Tongue (tissue), 1 donor: ENCODE measurements at regions not wholly inside any gene's neighbourhood (a gene's known extent, or its start where the extent isn't known, plus 50 kb on each side); places are given as distances from the start of the nearest gene placed in this dataset.

Experiments used
- DNase-seq: peaks from one replicate; pipeline ENCODE4 v3.0.0-alpha.2; 2015

DNA sequence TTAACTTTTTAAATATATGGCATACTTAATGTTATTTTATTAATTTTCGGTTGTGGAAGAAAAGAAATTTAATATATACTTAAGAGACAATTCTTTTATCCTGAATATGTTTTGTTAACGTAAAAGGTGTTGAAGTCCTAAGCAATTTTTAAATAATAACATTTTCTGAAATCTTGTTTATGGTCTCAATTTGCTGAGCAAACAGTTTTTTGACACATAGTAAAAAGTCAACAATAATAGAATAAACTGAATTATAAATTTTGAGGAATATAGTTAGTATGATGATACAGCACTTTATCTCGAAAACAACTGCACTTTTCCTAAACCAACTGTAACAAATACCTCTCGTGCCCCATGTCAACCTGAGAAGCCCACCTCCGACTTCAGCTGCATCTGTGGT, 229.8 kb upstream of the TARS1 start:
- DNase-seq: no peak

DNA sequence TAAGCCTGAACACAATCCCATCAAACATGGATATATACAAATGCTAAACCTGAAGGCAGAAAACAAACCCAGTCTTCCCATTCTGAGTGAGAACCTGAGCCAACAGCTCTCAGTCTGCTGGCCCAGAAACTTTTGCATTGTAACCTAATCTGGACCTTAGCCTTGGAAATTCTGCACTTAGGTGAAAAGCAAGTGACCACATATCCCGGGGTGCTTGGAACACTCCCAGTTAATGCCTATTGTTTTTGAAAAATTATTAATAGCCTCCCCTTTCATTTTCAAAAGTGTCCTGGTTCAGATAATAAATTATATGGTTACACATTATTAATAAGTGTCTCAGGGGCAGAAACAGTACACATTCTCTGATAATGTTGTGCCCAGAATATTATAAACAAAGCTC, 228.3 kb upstream of the TARS1 start:
- no peak for DNase-seq

DNA sequence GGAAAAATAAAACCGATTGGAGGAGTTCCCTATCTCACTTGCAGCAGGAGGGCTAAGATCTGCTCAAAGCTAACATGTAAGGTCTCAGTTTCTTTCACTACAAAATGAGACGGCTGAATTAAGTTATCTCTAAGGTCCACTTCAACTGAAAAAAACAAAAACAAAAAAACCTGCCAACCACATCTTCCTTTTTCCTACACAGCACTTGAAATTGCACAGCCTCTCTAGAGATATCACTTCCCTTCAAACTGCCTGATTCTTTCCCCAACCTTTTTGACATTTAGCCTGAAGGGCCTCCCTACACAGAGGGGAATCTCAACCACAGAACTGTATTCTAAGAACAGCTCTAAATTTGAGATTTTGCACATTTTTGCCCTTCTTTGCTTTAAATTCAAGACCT, 227.9 kb upstream of the TARS1 start:
- no peak for DNase-seq

DNA sequence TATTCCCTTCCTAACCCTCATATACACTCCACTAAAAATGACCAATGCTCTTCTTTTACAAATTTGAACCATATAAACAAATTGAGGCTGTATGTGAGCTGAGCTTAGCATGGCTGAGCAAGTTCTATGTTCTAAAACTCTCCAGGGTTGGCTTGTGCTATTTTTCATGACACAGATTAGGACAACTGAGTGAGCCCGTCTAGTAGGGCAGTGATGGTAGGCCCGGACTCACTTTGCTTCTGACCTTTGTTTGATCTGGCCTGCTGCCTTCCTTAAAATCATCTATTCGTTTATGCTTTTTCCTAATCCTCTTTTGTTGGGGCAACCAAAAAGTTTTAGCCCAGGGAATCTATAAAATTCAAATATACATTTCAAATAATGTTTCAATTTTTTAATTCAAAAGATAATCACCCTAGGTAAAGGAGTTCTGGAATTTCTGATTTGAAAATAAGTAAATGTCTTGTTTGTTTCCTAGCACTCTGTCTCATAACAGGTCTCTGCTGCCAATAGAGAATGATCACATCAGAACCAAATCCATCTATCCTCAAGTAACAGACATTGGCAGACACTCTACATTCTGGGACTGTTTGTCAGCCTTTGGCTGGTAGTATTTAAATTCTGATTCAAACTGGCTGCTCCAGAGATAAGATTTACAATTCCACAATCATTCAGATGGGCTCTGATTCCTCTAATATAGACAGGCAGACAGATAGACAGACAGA, 217.0 kb upstream of the TARS1 start:
- DNase-seq: no peak

DNA sequence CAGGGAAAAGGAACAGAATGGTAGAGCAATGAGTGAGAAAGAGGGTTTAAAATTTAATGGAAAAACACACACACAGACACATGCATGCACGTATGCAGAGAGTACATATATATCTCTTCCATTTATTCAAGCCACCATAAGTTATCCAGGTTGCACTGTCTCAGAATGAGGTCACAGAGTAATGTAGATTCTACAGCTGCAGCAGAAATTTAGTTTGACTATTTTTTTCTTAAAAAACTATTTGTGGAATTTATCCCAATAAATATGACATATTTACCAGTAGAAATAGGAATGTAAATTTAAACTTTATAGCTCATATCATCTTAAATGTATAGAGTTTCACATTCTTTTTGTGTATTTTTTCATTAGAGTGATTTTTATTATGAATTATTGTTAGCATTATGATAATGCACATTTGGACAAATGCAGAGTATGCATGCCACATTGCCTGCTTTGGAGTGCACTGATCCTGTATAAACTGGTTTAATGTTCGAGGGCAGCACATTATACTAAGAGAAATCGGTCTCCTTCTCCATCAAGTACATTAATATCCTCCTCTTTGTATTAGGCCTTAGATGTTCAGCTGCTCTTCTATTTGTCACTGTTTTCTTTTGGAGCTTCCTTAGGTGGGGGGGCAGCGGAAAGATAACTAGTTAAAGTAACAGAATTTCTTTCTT, 216.3 kb upstream of the TARS1 start:
- DNase-seq: no peak

DNA sequence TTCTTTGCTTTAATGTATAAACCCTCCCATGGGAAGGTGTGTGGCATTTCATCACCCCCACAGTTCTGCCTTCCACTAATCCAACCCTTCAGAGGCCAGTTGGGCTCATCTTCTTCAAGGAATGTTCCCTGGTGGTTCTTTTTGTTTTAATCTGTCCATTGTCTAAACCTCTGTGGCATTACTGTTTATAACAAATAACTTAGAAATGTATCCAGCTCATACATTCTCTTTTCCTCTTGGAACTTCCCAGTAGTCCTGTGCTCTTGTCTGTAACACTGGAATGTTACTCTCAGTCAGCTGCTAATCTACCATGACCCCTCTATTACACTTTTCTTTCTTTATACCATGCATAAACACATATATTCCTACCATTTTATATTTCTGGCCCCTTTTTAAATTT, 213.5 kb upstream of the TARS1 start:
- no peak for DNase-seq

DNA sequence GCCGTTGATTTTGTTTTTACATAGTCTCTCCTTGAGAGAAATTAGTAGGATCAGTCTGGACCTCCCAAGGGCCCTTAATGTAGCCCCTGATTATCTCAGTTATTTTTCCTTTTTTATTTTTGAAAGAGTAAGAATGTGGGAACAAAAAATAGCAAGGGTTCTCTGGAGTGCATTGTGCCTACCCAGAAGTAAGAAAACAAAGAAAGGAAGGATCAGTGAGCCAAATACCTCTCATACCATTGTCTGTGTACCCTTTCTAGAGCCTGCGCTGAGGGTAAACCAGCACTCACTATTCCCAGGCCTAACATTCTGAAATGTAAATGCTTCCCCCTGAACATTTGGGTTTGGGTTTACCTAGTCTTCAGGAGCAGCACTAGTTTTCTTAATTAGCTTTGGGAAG, 213.0 kb upstream of the TARS1 start:
- DNase-seq: no peak

DNA sequence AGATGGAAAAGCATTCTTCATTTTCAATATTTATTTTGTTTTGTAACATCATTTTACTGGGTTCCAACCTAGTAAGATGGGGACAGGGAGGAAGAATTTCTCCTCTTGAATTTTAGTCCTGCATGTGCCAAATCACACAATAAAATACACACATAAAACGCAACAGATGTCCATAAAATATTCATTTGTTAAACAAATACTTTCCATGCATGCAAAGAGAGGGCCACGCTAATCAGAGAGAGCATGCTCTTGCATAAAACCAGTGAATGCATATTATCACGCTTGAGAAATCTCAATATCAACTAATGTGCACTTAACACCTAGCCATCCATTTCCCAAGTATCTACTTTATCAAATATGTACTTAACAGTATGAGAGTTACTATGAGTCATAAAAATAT, 212.6 kb upstream of the TARS1 start:
- no peak for DNase-seq

DNA sequence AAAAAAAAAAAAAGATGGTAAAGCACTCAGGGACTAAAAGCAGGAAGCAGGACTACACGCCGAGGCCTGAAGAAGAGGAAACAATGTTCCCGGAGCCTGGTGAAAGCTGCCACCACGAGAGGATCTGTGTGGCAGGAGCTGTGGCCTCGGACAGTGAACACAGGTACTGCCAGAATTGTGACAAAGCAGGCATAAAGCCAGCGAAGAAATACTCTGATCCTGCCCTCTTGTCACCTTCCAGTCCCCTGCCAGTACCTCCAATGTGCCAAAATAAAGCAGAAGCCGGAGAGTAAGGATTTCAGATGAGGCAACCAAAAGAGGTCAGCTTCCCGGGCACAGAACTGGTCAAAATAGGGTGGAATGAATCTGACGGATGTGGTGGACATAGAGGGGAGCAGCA, 211.5 kb upstream of the TARS1 start:
- DNase-seq: no peak

DNA sequence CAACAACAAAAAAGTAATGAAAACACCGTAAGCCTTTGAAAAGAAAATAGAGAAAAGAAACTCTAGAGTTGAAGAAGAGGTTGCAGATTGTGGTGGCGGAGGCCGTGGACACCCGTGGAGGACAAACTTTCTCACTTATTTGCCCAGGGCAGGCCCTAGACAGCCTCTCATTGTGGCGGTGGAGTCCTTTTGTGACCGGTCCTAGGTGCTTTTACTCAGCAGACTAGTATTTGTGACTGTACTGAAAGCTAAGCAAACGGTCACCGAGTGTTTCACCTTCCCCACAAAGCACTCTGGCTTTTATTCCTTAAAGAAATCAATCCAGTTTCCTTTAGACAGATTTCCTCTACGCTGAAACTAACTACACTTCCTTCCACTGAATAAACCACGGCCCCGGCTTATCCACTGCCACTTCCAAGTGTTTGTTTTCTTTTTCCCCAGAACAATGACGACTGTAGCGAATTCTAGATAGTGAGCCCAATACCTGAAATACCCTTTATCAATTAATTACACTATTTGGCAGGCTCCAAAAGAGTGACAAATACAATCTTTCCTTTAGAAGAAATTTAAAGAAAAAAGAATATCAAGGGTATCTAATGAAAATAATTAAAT, 210.2 kb upstream of the TARS1 start:
- DNase-seq: no peak

DNA sequence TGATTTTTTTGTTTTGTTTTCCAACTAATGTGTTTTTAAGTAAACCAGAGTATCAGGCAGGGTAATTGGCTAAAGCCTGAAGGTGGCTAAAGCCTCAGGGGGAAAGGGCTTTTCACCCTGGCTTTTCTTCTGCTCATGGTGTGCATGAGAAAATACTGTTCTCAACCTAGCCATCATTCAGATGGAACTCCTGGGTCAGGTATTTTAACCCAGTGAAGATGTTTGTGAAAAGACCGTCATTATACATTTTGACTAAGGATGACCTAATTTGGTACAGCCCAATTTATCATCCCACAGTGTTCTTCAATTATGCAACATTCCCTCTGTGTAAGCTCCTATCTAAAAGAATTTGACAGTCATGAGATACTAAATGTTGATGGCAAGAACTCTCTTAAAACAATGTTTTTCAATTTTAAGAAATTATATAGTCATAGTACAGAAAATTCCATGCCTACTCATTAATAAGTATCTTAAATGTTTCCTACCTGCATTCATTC, 209.5 kb upstream of the TARS1 start:
- no peak for DNase-seq

DNA sequence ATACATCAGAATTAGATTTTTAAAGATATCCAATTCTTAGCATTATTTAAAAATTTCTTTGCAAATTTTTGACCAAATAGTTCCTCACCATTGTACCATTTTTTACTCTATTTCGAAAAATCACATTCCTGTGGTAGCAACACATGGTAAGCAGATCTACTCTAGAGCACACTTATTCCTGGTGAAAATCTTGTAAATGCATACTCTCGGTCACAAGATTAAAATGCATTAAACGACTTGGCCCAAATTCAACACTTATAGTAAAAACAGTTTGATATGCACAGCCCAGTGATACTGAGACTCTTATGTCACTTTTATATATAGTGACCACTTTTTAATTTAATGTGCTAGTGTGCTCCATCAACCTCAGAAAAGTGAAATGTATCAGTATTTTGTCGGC, 208.8 kb upstream of the TARS1 start:
- DNase-seq: no peak

DNA sequence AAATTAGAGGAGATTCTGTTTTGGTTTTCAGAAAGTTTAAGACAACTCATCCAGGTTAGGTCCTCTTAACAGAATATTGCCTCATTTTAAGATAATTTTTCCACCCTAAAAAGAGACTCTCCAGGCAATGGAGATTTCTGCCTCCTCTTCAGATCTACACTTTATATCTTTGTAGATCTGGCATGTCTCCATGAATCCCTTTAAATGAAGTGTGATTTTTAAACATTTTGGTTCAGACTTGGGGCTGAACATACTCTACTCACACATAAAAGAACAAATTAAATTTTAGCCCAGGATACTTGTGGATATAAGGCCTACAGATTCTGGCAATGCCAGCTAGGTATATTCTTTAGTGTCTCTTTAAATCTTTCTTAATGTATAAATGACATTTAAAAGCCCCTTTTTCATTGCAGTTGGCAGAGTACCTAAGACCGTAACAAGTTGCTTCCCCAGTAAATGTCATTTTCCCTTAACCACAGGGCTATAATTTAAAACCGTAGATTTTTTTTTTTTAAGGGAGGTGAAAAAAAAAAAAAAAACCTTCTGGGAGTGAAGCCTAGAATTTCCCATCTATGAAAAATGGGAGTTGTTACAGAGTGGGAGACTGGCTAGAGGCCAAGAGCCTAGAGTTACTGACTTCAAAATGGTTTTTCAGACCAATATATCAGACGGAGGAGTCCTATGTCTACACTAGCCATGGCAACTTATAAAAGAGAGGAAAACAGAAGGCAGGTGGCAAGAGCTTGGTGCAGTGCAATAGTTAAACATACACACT, 207.8 kb upstream of the TARS1 start:
- peak; percentile 40 for DNase-seq

DNA sequence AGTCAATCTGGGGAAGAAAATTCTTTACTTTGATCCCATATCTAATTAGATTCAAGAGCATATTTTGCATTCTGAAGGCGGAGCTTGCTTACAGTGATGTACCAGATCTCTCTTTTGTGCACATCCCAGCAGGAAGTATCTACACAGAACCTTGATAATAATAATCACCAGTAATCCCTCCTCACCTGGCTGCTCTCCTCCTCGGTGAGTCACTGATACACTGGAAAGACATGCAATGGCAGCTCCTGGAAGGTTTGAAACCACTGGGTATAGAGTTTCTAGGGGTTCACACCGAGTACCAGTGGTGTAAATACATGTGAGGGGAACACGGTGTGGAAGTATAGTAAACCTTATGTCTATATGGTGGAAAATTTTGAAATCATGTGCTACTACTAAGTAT, 205.5 kb upstream of the TARS1 start:
- DNase-seq: no peak

DNA sequence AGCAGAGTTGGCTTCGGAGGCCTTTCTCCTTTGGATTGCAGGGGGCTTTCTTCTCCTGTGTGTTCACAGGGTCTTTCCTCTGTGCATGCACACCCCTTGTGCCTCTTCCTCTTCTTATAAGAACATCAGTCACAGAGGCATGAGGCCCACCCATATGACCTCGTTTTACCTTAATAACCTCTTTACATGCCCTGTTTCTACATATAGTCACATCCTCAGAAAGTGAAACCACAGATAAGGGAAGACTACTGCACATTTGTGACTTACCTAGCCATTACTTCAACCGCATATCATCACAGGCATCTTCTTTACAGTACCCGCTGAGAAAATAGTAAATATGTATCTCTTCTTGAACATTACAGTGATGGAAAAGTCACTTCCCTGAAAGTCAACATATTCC, 204.9 kb upstream of the TARS1 start:
- DNase-seq: no peak

DNA sequence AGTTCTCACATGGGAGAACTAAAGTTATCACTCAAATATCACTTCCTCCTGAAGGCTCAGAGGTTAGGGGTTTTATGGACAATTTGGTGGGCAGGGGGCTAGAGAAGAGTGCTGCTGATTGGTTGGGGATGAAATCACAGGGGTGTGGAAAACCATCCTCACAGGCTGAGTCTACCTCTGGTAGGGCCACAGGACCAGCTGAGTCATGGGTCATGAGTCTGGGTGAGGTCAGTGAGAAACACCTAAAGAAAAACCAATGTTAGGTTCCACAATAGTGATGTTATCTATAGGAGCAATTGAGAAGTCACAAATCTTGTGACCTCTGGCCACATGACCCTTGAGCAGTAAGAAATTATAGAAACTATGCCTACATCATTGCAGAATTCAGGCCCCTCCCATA, 203.3 kb upstream of the TARS1 start:
- no peak for DNase-seq

DNA sequence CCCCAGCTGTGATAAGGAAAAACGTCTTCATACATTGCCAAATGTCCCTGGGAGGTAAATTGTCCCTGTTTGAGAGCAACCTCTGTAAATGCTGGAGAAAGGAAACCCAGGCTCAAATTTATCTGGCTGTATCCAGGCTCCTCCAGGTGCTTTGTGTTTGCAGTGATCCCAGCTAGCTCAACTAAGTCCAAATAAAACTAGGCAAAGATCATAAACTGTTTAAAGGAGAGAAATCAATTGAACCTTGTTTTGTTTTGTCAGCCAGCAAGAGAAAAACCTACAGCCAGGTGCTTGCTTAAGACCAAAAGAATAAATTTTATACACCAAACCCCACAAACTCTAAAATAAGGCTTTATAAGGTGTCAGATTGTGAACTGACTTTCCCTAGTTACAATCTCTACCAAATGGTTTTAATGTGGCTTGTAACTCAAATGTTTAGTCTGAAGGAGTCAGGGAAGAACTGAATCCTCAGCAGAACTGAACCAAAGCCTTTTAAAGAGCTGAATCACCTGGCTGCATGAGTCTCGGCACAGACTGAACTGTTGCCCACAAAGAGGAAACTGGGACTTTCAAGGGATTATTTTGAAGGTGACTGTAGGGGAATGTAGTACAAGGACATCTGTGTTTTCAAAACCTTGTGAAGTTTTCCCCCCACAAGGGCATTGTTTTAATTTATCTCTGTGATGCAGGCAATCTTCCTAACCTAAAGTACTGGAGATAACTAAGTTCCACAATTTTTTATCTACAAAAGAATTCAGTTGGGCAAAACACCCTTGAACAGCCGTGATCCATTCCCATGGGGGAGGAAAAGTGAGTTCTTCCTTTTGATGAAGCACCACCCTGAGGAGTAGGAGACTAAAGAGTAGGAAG, 201.7 kb upstream of the TARS1 start:
- no peak for DNase-seq

DNA sequence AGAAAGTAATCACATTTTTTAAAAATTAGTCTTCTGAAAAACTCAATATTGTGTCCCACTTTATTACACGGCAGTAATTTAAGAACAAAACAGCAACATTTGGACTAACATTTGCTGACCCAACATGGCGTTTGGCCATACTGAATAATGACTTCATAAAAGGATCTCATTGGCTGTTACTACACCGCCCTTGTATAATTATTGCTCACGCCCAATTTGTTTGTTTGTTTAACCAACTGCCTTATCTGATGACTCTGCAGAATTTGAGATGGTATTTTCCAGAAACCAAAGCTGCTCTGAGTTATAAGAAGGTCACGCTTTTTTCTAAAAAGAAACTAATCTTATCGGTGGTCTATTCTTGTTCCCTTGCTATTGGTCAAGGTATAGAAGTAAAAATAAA, 200.2 kb upstream of the TARS1 start:
- no peak for DNase-seq

DNA sequence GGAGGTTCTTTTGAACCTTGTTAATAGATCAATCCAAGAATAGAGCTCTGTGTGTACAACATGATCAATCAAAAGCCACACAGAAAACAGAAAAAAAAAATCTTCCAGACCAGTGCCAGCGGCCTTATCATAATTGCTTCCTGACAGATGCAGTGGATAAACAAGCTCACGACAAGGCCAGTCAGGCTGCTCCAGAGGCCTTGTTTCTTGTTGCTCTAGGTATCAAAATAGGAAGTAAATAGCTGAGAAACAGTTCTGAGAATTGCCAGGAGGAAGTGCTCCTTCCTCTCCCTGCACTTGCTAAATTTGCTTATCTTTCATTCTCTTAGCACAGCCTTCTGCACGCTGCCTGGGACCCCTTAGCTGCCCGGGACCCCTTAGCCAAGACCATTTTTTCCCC, 199.0 kb upstream of the TARS1 start:
- DNase-seq: no peak

DNA sequence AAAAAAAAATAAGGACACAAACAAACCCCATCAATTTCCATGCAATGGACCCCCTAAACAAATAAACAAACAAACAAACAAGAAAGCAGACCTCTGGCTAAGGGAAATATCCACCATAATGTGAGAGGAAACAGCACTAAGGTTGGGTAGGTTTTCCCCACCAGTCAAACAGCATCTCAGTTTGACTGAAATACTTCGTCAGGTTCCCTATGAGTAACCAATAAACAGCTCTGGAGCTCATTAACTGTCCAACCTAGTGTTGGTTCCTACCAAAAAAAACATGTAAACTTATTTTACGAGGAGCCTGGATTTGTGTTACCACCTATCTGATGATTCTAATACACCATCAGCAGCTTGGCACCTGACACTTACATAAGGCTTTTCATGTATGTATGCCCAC, 198.5 kb upstream of the TARS1 start:
- no peak for DNase-seq

DNA sequence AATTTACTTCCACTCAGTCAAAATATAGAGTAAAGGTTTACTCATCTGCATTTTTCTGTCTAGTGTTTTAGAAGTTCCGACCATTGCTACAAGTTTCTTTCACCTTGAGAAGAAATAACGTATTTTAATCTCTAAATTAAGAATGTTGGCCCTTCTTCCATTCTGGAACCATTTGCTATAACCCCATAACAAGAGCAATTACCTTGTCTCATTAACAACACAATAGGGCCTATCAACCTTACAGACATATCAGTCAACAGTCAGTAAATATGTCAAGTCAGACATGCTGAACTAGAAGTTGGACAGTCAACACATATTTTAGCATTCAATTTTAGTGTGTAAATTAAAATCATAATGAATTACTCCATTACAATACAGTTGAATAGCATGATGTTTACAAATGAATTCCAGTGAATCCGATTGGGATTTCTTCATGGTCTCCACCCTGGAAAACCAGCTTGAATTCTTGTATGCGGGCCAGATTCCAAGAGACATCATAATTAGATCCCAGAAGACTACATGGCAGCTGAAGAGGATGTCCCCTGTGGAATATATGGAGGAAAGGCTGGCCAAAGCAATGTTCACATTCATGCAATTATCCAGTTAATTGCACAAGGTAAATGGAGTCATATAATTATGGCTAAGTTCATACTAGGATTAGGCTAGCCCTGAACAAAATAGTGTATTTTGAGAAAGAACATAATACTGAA, 196.2 kb upstream of the TARS1 start:
- no peak for DNase-seq
